WTC11 (cell line): ENCODE measurements at regions not wholly inside any gene's neighbourhood (a gene's known extent, or its start where the extent isn't known, plus 50 kb on each side); places are given as distances from the start of the nearest gene placed in this dataset.

ENCODE experiments used
- ATAC-seq: fragments of 200-7000 bp; cut with Tn5 transposase; 2 replicates; pipeline ENCODE4 v1.10.0; 2021; ENCODE audit warnings: mild to moderate bottlenecking, moderate library complexity
- CTCF ChIA-PET: fragments of 300-600 bp; sonication (Branson Sonifier 250); formaldehyde crosslinking; loops from one replicate; lab custom pipeline; 2021; ENCODE audit warnings: antibody characterized with exemption; lab: Charles Lee
- POLR2A ChIA-PET: fragments of 350-600 bp; sonication (Branson Sonifier 250); formaldehyde crosslinking; loops from one replicate; lab custom pipeline; 2021; ENCODE audit warnings: antibody characterized with exemption; lab: Charles Lee
- DNase-seq: peaks from one replicate; pipeline ENCODE4 v3.0.0; 2021; ENCODE audit warnings: low spot score
- H3K27ac Mint-ChIP-seq: 2 replicates; pipeline ENCODE4 v1.8.0; 2021; ENCODE audit warnings: mixed read lengths
- H3K27me3 Mint-ChIP-seq: 2 replicates; pipeline ENCODE4 v1.8.0; 2021; ENCODE audit warnings: low read depth, mild to moderate bottlenecking, moderate library complexity, mixed read lengths
- H3K36me3 Mint-ChIP-seq: 2 replicates; pipeline ENCODE4 v1.8.0; 2021; ENCODE audit warnings: mixed read lengths
- H3K4me1 Mint-ChIP-seq: 2 replicates; pipeline ENCODE4 v1.8.0; 2022; ENCODE audit warnings: mixed read lengths
- H3K4me3 Mint-ChIP-seq: 2 replicates; pipeline ENCODE4 v1.8.0; 2021; ENCODE audit warnings: mild to moderate bottlenecking, moderate library complexity, mixed read lengths
- H3K9me3 Mint-ChIP-seq: 2 replicates; pipeline ENCODE4 v1.8.0; 2021; ENCODE audit warnings: mixed read lengths
- ELF4 ChIP-seq: sonication (generic); formaldehyde crosslinking; IDR thresholded peaks from 2 replicates; pipeline ENCODE4 v1.8.1; 2022; ENCODE audit warnings: low read depth, mild to moderate bottlenecking, moderate library complexity, missing genetic modification reagents
- GRHL2 ChIP-seq: fragments of 250-450 bp; sonication (Bioruptor Pico); IDR thresholded peaks from 2 replicates; pipeline ENCODE4 v1.8.0; 2022; ENCODE audit warnings: mild to moderate bottlenecking, moderate library complexity; ENCODE audit not compliant: insufficient replicate concordance, severe bottlenecking
- KAT7 ChIP-seq: sonication (generic); formaldehyde crosslinking; IDR thresholded peaks from 2 replicates; pipeline ENCODE4 v1.8.1; 2023; ENCODE audit warnings: missing genetic modification reagents, mild to moderate bottlenecking, borderline replicate concordance
- MYBL2 ChIP-seq: sonication (generic); formaldehyde crosslinking; IDR thresholded peaks from 2 replicates; pipeline ENCODE4 v1.8.1; 2023; ENCODE audit warnings: mild to moderate bottlenecking, moderate library complexity, missing genetic modification reagents
- NFE2L1 ChIP-seq: sonication (generic); formaldehyde crosslinking; IDR thresholded peaks from 2 replicates; pipeline ENCODE4 v1.8.1; 2023; ENCODE audit warnings: missing genetic modification reagents
- PRRX2 ChIP-seq: fragments of 250-450 bp; sonication (Bioruptor Pico); IDR thresholded peaks from 2 replicates; pipeline ENCODE4 v1.8.0; 2021; ENCODE audit warnings: mild to moderate bottlenecking
- ZNF317 ChIP-seq: sonication (generic); formaldehyde crosslinking; IDR thresholded peaks from 2 replicates; pipeline ENCODE4 v1.8.1; 2023; ENCODE audit warnings: low read depth, mild to moderate bottlenecking, moderate library complexity, missing genetic modification reagents, borderline replicate concordance
- TF ChIP-seq, protein P1 (sequence below): fragments of 250-450 bp; sonication (Bioruptor Pico); IDR thresholded peaks from 2 replicates; pipeline ENCODE4 v1.9.0; 2021; ENCODE audit warnings: mild to moderate bottlenecking, borderline replicate concordance
- TF ChIP-seq, protein P2 (sequence below): sonication (generic); formaldehyde crosslinking; IDR thresholded peaks from 2 replicates; pipeline ENCODE4 v1.8.1; 2022; ENCODE audit warnings: mild to moderate bottlenecking, moderate library complexity, missing genetic modification reagents
- TF ChIP-seq, protein P3 (sequence below): sonication (generic); formaldehyde crosslinking; IDR thresholded peaks from 2 replicates; pipeline ENCODE4 v1.8.1; 2023; ENCODE audit warnings: mild to moderate bottlenecking, moderate library complexity, missing genetic modification reagents
- TF ChIP-seq, protein P4 (sequence below): sonication (generic); formaldehyde crosslinking; IDR thresholded peaks from 2 replicates; pipeline ENCODE4 v1.8.0; 2022; ENCODE audit warnings: mild to moderate bottlenecking, missing genetic modification reagents
- TF ChIP-seq, protein P5 (sequence below): fragments of 250-450 bp; sonication (Bioruptor Pico); conservative IDR thresholded peaks from 2 replicates; pipeline ENCODE4 v1.9.0; 2021; ENCODE audit warnings: mild to moderate bottlenecking
- TF ChIP-seq, protein P6 (sequence below): sonication (generic); formaldehyde crosslinking; IDR thresholded peaks from 2 replicates; pipeline ENCODE4 v1.8.0; 2023; ENCODE audit warnings: missing genetic modification reagents, mild to moderate bottlenecking, borderline replicate concordance

DNA sequence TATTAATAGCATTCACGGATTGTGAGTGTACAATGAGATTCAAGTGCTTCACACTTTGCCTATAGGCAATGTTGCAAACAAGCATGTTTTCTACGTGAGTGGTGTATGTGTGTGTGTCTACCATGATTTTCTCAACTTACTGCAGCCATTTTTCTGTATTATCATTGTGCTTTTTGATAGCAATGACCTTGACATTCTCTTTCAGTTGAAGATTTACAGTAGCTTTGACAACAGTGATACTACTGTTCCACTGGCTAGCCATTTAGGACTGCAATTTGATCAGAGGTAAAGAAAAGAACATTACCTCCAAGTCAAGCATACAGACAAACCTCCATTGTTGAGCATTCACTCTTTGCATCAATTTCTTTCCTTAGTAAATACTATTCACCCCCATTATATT is 297.0 kb downstream of the MAN2A1 start:
- Mint-ChIP-seq H3K9me3 (peaks cover 6% of the 10 kb centered on the region), H3K27ac (no peak overlapping the region), H3K36me3 (no peaks in the 10 kb centered on the region), H3K4me1 (no peaks in the 10 kb centered on the region), H3K27me3 (no peaks in the 10 kb centered on the region), H3K4me3 (no peak overlapping the region)
- DNase-seq (no peak), ATAC-seq (no peak)
- TF ChIP-seq, protein P1, sequence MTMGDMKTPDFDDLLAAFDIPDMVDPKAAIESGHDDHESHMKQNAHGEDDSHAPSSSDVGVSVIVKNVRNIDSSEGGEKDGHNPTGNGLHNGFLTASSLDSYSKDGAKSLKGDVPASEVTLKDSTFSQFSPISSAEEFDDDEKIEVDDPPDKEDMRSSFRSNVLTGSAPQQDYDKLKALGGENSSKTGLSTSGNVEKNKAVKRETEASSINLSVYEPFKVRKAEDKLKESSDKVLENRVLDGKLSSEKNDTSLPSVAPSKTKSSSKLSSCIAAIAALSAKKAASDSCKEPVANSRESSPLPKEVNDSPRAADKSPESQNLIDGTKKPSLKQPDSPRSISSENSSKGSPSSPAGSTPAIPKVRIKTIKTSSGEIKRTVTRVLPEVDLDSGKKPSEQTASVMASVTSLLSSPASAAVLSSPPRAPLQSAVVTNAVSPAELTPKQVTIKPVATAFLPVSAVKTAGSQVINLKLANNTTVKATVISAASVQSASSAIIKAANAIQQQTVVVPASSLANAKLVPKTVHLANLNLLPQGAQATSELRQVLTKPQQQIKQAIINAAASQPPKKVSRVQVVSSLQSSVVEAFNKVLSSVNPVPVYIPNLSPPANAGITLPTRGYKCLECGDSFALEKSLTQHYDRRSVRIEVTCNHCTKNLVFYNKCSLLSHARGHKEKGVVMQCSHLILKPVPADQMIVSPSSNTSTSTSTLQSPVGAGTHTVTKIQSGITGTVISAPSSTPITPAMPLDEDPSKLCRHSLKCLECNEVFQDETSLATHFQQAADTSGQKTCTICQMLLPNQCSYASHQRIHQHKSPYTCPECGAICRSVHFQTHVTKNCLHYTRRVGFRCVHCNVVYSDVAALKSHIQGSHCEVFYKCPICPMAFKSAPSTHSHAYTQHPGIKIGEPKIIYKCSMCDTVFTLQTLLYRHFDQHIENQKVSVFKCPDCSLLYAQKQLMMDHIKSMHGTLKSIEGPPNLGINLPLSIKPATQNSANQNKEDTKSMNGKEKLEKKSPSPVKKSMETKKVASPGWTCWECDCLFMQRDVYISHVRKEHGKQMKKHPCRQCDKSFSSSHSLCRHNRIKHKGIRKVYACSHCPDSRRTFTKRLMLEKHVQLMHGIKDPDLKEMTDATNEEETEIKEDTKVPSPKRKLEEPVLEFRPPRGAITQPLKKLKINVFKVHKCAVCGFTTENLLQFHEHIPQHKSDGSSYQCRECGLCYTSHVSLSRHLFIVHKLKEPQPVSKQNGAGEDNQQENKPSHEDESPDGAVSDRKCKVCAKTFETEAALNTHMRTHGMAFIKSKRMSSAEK (CRISPR knock-in tag), result no peak
- TF ChIP-seq, protein P2, sequence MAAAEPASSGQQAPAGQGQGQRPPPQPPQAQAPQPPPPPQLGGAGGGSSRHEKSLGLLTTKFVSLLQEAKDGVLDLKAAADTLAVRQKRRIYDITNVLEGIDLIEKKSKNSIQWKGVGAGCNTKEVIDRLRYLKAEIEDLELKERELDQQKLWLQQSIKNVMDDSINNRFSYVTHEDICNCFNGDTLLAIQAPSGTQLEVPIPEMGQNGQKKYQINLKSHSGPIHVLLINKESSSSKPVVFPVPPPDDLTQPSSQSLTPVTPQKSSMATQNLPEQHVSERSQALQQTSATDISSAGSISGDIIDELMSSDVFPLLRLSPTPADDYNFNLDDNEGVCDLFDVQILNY (CRISPR knock-in tag), result no peak
- TF ChIP-seq, protein P3, sequence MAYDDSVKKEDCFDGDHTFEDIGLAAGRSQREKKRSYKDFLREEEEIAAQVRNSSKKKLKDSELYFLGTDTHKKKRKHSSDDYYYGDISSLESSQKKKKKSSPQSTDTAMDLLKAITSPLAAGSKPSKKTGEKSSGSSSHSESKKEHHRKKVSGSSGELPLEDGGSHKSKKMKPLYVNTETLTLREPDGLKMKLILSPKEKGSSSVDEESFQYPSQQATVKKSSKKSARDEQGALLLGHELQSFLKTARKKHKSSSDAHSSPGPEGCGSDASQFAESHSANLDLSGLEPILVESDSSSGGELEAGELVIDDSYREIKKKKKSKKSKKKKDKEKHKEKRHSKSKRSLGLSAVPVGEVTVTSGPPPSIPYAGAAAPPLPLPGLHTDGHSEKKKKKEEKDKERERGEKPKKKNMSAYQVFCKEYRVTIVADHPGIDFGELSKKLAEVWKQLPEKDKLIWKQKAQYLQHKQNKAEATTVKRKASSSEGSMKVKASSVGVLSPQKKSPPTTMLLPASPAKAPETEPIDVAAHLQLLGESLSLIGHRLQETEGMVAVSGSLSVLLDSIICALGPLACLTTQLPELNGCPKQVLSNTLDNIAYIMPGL (CRISPR knock-in tag), result no peak
- no peak for TF ChIP-seq KAT7
- TF ChIP-seq ELF4 (CRISPR knock-in tag), result no peak
- TF ChIP-seq GRHL2 (CRISPR knock-in tag), result no peak
- TF ChIP-seq, protein P4, sequence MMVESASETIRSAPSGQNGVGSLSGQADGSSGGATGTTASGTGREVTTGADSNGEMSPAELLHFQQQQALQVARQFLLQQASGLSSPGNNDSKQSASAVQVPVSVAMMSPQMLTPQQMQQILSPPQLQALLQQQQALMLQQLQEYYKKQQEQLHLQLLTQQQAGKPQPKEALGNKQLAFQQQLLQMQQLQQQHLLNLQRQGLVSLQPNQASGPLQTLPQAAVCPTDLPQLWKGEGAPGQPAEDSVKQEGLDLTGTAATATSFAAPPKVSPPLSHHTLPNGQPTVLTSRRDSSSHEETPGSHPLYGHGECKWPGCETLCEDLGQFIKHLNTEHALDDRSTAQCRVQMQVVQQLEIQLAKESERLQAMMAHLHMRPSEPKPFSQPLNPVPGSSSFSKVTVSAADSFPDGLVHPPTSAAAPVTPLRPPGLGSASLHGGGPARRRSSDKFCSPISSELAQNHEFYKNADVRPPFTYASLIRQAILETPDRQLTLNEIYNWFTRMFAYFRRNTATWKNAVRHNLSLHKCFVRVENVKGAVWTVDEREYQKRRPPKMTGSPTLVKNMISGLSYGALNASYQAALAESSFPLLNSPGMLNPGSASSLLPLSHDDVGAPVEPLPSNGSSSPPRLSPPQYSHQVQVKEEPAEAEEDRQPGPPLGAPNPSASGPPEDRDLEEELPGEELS, result no peak
- TF ChIP-seq MYBL2 (CRISPR knock-in tag), result no peak
- TF ChIP-seq NFE2L1 (CRISPR knock-in tag), result no peak
- TF ChIP-seq ZNF317 (CRISPR knock-in tag), result no peak
- TF ChIP-seq, protein P5, sequence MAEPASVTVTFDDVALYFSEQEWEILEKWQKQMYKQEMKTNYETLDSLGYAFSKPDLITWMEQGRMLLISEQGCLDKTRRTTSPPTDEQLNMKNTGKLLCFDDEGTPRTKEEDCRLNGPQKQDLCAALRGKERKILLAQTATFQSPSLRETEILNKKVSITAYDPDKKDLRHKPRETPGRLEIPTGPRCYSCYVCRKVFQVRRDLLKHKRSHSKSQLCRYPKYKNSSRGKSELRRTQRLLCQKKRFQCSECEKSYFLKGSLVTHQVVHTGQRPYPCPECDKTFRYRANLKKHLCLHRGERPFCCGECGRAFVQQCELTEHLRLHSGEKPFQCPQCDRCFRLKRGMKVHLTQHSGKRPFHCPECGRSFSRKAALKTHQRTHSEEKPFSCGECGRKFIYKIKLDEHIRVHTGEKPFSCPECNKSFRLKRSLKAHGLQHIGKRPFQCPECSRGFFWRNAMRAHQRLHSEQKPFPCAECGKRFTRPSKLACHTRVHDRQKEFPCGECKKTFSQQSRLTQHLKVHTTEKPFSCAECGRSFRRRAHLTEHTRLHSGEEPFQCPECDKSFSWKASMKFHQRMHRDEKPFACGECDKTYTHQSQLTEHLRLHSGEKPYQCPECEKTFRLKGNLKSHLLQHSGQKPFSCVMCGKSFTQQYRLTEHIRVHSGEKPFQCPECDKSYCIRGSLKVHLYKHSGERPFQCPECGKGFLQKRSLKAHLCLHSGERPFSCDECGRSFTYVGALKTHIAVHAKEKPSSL, result no peak
- TF ChIP-seq PRRX2 (CRISPR knock-in tag), result no peak
- TF ChIP-seq, protein P6, sequence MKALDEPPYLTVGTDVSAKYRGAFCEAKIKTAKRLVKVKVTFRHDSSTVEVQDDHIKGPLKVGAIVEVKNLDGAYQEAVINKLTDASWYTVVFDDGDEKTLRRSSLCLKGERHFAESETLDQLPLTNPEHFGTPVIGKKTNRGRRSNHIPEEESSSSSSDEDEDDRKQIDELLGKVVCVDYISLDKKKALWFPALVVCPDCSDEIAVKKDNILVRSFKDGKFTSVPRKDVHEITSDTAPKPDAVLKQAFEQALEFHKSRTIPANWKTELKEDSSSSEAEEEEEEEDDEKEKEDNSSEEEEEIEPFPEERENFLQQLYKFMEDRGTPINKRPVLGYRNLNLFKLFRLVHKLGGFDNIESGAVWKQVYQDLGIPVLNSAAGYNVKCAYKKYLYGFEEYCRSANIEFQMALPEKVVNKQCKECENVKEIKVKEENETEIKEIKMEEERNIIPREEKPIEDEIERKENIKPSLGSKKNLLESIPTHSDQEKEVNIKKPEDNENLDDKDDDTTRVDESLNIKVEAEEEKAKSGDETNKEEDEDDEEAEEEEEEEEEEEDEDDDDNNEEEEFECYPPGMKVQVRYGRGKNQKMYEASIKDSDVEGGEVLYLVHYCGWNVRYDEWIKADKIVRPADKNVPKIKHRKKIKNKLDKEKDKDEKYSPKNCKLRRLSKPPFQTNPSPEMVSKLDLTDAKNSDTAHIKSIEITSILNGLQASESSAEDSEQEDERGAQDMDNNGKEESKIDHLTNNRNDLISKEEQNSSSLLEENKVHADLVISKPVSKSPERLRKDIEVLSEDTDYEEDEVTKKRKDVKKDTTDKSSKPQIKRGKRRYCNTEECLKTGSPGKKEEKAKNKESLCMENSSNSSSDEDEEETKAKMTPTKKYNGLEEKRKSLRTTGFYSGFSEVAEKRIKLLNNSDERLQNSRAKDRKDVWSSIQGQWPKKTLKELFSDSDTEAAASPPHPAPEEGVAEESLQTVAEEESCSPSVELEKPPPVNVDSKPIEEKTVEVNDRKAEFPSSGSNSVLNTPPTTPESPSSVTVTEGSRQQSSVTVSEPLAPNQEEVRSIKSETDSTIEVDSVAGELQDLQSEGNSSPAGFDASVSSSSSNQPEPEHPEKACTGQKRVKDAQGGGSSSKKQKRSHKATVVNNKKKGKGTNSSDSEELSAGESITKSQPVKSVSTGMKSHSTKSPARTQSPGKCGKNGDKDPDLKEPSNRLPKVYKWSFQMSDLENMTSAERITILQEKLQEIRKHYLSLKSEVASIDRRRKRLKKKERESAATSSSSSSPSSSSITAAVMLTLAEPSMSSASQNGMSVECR (CRISPR knock-in tag), result no peak
- ChIA-PET POLR2A (no interaction called here), CTCF (no interaction called here)
